Ishikawa (cell line): ENCODE measurements at regions not wholly inside any gene's neighbourhood (a gene's known extent, or its start where the extent isn't known, plus 50 kb on each side); places are given as distances from the start of the nearest gene placed in this dataset.

Source experiments
- CEBPB ChIP-seq: IDR thresholded peaks from 2 replicates; pipeline ENCODE4 v1.6.1; 2012
- CREB1 ChIP-seq: IDR thresholded peaks from 2 replicates; pipeline ENCODE4 v1.6.1; 2012; ENCODE audit warnings: low read depth
- EGR1 ChIP-seq: IDR thresholded peaks from 2 replicates; pipeline ENCODE4 v1.6.1; 2012
- EP300 ChIP-seq: IDR thresholded peaks from 2 replicates; pipeline ENCODE4 v1.6.1; 2012; ENCODE audit warnings: borderline replicate concordance
- FOXM1 ChIP-seq: IDR thresholded peaks from 2 replicates; pipeline ENCODE4 v1.6.1; 2012; ENCODE audit warnings: low read depth, borderline replicate concordance
- NFIC ChIP-seq: IDR thresholded peaks from 2 replicates; pipeline ENCODE4 v1.6.1; 2012
- RAD21 ChIP-seq: IDR thresholded peaks from 2 replicates; pipeline ENCODE4 v1.6.1; 2012; ENCODE audit warnings: low read depth
- TAF1 ChIP-seq: IDR thresholded peaks from 2 replicates; pipeline ENCODE4 v1.6.1; 2012; ENCODE audit warnings: low read depth, mild to moderate bottlenecking
- TCF12 ChIP-seq: IDR thresholded peaks from 2 replicates; pipeline ENCODE4 v1.6.1; 2012; ENCODE audit warnings: low read depth
- TEAD4 ChIP-seq: IDR thresholded peaks from 2 replicates; pipeline ENCODE4 v1.6.1; 2012
- YY1 ChIP-seq: IDR thresholded peaks from 2 replicates; pipeline ENCODE4 v1.6.1; 2012; ENCODE audit warnings: low read depth
- ZBTB7A ChIP-seq: IDR thresholded peaks from 2 replicates; pipeline ENCODE4 v1.6.1; 2012; ENCODE audit warnings: low read depth
- TF ChIP-seq, protein P1 (sequence below): IDR thresholded peaks from 2 replicates; pipeline ENCODE4 v1.6.1; 2012
- TF ChIP-seq, protein P2 (sequence below): IDR thresholded peaks from 2 replicates; pipeline ENCODE4 v1.6.1; 2012
- TF ChIP-seq, protein P3 (sequence below): IDR thresholded peaks from 2 replicates; pipeline ENCODE4 v1.6.1; 2012; ENCODE audit warnings: low read depth, mild to moderate bottlenecking

DNA sequence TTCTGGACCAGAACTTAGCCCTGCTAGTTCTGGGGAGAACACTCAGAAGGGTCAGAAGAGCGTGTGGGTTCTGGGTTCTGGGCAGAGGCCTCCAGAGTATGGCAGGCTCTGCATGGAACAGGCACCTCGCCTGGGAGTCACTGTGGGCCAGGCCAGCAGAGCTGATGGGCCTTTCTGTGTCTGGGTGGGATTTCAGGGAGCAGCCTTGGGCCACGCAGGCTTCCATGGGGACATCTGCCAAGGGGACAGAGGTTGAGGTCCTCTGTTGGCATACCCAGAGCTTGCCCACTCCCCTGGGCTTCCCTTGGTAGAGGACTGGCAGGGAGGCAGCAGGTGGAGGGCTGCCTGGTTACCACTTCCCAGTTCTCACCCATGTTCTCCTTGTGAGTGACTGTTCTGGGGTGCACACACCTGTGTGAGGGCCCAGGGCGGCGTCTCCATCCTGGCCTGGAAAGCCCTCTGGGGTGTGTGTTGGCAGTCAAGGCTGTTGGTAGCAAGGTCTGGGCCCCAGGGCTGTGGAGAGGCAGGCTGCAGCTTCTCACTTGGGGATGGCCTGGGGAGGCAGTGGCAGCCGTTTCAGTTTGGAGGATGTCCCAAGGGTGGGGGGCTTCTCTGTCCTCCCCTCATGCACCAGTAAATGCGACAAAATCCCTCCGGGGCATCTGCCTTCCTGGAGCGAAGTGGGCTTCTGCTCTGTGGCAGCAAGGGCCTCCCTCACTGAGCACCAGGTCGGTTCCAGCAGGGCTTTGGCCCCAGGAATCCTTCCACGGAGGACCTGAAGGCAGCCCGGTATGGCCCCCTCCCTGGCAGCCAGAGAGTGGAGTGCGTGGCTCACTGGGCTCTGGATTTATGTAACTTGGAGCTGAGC is 74.6 kb upstream of the HDAC4 start:
- TF ChIP-seq YY1: no peak
- TF ChIP-seq, protein P1, sequence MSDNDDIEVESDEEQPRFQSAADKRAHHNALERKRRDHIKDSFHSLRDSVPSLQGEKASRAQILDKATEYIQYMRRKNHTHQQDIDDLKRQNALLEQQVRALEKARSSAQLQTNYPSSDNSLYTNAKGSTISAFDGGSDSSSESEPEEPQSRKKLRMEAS: no peak
- TF ChIP-seq, protein P2, sequence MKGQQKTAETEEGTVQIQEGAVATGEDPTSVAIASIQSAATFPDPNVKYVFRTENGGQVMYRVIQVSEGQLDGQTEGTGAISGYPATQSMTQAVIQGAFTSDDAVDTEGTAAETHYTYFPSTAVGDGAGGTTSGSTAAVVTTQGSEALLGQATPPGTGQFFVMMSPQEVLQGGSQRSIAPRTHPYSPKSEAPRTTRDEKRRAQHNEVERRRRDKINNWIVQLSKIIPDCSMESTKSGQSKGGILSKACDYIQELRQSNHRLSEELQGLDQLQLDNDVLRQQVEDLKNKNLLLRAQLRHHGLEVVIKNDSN: no peak
- TF ChIP-seq TCF12: no peak
- TF ChIP-seq NFIC: no peak
- TF ChIP-seq ZBTB7A: no peak
- no peak for TF ChIP-seq TEAD4
- no peak for TF ChIP-seq CEBPB
- TF ChIP-seq EP300: no peak
- no peak for TF ChIP-seq RAD21
- no peak for TF ChIP-seq TAF1
- TF ChIP-seq, protein P3, sequence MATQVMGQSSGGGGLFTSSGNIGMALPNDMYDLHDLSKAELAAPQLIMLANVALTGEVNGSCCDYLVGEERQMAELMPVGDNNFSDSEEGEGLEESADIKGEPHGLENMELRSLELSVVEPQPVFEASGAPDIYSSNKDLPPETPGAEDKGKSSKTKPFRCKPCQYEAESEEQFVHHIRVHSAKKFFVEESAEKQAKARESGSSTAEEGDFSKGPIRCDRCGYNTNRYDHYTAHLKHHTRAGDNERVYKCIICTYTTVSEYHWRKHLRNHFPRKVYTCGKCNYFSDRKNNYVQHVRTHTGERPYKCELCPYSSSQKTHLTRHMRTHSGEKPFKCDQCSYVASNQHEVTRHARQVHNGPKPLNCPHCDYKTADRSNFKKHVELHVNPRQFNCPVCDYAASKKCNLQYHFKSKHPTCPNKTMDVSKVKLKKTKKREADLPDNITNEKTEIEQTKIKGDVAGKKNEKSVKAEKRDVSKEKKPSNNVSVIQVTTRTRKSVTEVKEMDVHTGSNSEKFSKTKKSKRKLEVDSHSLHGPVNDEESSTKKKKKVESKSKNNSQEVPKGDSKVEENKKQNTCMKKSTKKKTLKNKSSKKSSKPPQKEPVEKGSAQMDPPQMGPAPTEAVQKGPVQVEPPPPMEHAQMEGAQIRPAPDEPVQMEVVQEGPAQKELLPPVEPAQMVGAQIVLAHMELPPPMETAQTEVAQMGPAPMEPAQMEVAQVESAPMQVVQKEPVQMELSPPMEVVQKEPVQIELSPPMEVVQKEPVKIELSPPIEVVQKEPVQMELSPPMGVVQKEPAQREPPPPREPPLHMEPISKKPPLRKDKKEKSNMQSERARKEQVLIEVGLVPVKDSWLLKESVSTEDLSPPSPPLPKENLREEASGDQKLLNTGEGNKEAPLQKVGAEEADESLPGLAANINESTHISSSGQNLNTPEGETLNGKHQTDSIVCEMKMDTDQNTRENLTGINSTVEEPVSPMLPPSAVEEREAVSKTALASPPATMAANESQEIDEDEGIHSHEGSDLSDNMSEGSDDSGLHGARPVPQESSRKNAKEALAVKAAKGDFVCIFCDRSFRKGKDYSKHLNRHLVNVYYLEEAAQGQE: no peak

DNA sequence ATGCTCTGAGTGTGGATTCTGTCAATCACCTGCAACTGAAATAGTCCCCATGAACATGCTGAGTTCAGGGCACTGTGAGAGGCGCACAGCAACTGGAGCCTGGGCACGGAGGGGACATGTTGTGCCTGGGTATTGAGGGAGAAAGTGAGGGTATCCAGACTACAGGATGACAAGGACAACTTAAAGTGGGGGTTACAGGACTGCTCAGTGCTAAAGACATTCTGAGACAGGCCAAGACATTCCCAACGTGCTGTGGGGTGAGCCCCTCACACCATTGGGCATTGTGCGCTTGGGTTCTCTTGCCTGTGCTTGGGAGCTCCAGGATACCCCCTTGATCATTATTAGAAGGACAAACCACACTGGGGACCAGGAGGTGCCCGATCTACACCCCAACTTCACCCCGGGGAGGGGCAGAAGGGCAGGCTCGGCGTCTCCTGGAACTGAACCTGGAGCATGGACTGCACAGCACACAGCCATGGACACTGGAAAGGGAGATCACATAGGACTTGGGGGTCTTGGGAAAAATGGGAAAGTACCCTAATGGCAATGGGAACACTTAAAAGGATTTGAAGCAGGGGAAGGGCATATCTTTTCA is 72.5 kb upstream of the HDAC4 start:
- TF ChIP-seq, protein P3: no peak
- TF ChIP-seq, protein P2: no peak
- no peak for TF ChIP-seq ZBTB7A
- no peak for TF ChIP-seq TAF1
- no peak for TF ChIP-seq YY1
- TF ChIP-seq CEBPB: no peak
- no peak for TF ChIP-seq FOXM1

DNA sequence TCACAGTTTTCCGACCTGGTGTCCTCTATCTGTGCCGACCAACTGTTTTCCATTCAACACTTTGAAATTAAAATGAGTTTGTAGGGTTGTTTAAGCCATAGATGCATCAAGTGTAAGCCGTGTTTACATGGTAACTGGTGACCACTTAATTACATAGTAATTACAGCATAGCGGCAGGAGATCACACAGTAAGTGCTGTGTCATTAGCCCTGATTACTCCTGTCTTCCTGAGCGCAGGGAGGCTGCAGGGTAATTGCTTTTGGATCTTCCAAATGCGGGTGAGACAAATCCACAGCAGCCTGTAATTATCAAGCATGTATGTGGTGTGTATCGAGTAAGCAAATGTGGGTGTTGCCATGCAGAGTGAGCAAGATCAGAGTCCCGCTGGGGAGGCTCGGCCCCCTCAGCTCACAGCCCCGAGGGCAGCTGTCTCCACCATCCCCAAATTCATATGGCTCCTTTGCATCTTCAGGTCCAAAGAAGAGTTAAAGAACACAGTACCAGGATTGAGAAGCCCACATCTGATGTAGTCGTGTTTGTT is 71.5 kb upstream of the HDAC4 start:
- no peak for TF ChIP-seq EGR1
- no peak for TF ChIP-seq TAF1
- TF ChIP-seq YY1: no peak
- TF ChIP-seq TCF12: no peak
- no peak for TF ChIP-seq CREB1
- TF ChIP-seq EP300: no peak
- TF ChIP-seq NFIC: no peak
- TF ChIP-seq, protein P3: no peak
- TF ChIP-seq ZBTB7A: no peak
- no peak for TF ChIP-seq FOXM1
- no peak for TF ChIP-seq RAD21
- no peak for TF ChIP-seq CEBPB
- TF ChIP-seq TEAD4: no peak

DNA sequence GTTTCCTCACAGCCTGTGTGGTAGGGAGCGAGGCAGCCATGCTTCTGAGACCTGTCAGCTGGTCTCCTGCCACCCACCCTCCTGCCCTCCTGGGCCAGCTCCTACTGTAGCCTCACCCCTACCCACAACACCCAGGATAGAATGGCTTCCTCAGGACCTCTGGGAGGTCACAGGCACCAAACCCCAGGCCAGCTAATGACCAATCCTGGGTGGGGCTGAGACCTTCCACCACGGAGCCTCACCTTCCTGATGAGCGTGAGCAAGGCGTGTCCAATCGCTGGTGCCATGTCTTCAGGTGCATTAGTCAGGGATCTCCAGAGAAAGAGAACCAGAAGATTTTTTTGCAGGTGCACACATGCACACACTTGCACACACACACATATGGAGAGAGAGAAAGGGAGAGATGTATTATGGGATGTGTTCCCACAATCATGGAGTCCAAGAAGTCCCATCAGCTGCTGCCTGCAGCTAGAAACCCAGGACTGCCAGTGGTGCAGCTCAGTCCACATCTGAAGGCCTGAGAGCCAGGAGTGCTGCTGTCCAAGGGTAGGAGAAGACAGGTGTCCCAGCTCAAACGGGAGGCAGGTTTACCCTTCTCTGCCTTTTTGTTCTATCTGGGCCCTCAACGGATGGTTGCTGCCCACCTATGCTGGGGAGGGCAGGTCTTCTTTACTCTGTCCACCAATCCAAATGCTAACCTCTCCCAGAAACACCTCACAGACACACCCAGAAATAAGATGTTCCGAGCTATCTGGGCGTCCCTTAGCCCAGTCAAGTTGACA is 70.4 kb upstream of the HDAC4 start:
- TF ChIP-seq CEBPB (no peak), NFIC (no peak), CREB1 (no peak), YY1 (no peak), FOXM1 (no peak), TEAD4 (no peak), RAD21 (no peak), TAF1 (no peak), EP300 (no peak), EGR1 (no peak), TCF12 (no peak), ZBTB7A (no peak)
- TF ChIP-seq, protein P1: no peak
- TF ChIP-seq, protein P3: no peak
- TF ChIP-seq, protein P2: no peak
